K562 (cell line): ENCODE measurements at regions not wholly inside any gene's neighbourhood (a gene's known extent, or its start where the extent isn't known, plus 50 kb on each side); places are given as distances from the start of the nearest gene placed in this dataset.

Experiments used
- ATAC-seq: fragments of 200-7000 bp; cut with Tn5 transposase; 3 replicates; pipeline ENCODE4 v1.9.1; 2020; ENCODE audit warnings: moderate library complexity
- BruUV-seq: library from RNA; stranded (reverse); fragments of 400-500 nt; replicated peaks from 2 replicates; lab custom pipeline; 2021; lab: Mats Ljungman, UMichigan
- CTCF ChIA-PET: fragments of 300-600 bp; formaldehyde crosslinking; extraction: SDS; loops from one replicate; lab custom pipeline; 2021; ENCODE audit warnings: low intra/inter-chr PET ratio; lab: Yijun Ruan, JAX
- POLR2A ChIA-PET: fragments of 300-600, 350-650 bp; sonication (Branson Sonifier 250); formaldehyde crosslinking; extraction: SDS; loops from one replicate; lab custom pipeline; 2021; ENCODE audit warnings: antibody characterized with exemption, inconsistent platforms; lab: Yijun Ruan, JAX
- DNase-seq, 4 experiments: peaks; one replicate each; pipeline versions ENCODE4 v3.0.0 to v3.0.0-alpha.2; 2011 to 2018; ENCODE audit warnings: low spot score in 3 of 4, mixed read lengths in 3 of 4; ENCODE audit errors: extremely low read depth in 1 of 4
- FAIRE-seq: peaks from 2 replicates; lab custom pipeline; 2011; peaks lifted over from hg19 to GRCh38; lab: Jason Lieb, UNC
- H2AFZ ChIP-seq: 2 replicates; pipeline ENCODE4 v1.6.0; 2011; ENCODE audit warnings: low read depth, low read length, control low read depth, inconsistent platforms
- H3K27ac ChIP-seq: fragments of 200-600 bp; 3 replicates; pipeline ENCODE4 v1.8.0; 2011; ENCODE audit warnings: low read depth, mild to moderate bottlenecking, control low read depth, inconsistent platforms, low read length, moderate library complexity, mixed read lengths; ENCODE audit errors: extremely low read depth
- H3K27me3 ChIP-seq, 2 experiments: fragments of 300-600 bp in 1 of 2; 2 replicates in 1 of 2; 3 replicates in 1 of 2; pipeline versions ENCODE4 v1.6.0 to v1.8.0; 2011; ENCODE audit warnings: inconsistent platforms in 2 of 2, low read length in 2 of 2, mild to moderate bottlenecking in 1 of 2, mixed read lengths in 1 of 2, moderate library complexity in 1 of 2; ENCODE audit not compliant: control insufficient read depth in 2 of 2, insufficient read depth in 2 of 2
- H3K36me3 ChIP-seq: fragments of 300-600 bp; 3 replicates; pipeline ENCODE4 v1.8.0; 2011; ENCODE audit warnings: mild to moderate bottlenecking, low read length, inconsistent platforms; ENCODE audit not compliant: control insufficient read depth, insufficient read depth
- H3K4me1 ChIP-seq, 2 experiments: fragments of 200-600 bp in 1 of 2; replicated peaks in 1 of 2; 2 replicates in 1 of 2; 3 replicates in 1 of 2; pipeline versions ENCODE4 v1.5.1 to v1.8.0; 2011; ENCODE audit warnings: inconsistent platforms in 2 of 2, low read length in 2 of 2, mild to moderate bottlenecking in 1 of 2, mixed read lengths in 1 of 2, moderate library complexity in 1 of 2; ENCODE audit not compliant: control insufficient read depth in 2 of 2, insufficient read depth in 2 of 2
- H3K4me2 ChIP-seq: 2 replicates; pipeline ENCODE4 v1.6.1; 2011; ENCODE audit warnings: low read length, control low read depth, inconsistent platforms, mixed read lengths; ENCODE audit not compliant: insufficient read depth
- H3K4me3 ChIP-seq: fragments of 200-600 bp; sonication (generic), shearing (Covaris generic); 2 replicates; pipeline ENCODE4 v1.5.1; 2016; ENCODE audit warnings: control low read depth, inconsistent platforms
- H3K79me2 ChIP-seq: fragments of 200-600 bp; 3 replicates; pipeline ENCODE4 v1.8.0; 2011; ENCODE audit warnings: low read length, inconsistent platforms; ENCODE audit not compliant: control insufficient read depth, insufficient read depth
- H3K9ac ChIP-seq, 2 experiments: 2 replicates each; pipeline versions ENCODE4 v1.6.0 to v1.6.1; 2011; ENCODE audit warnings: low read depth in 2 of 2, low read length in 2 of 2, control low read depth in 1 of 2, inconsistent platforms in 1 of 2, mild to moderate bottlenecking in 1 of 2, mixed read lengths in 1 of 2; ENCODE audit not compliant: insufficient read depth in 1 of 2
- H3K9me1 ChIP-seq: one replicate; pipeline ENCODE4 v1.6.0; 2011; ENCODE audit warnings: inconsistent platforms, mild to moderate bottlenecking, low read length, moderate library complexity; ENCODE audit not compliant: control insufficient read depth, insufficient read depth
- H3K9me3 ChIP-seq: replicated peaks from 2 replicates; pipeline ENCODE4 v1.5.1; 2011; ENCODE audit warnings: low read depth, low read length, inconsistent platforms; ENCODE audit not compliant: control insufficient read depth, insufficient read depth
- H4K20me1 ChIP-seq: replicated peaks from 2 replicates; pipeline ENCODE4 v1.6.1; 2011; ENCODE audit warnings: low read length, inconsistent platforms, mixed read lengths; ENCODE audit not compliant: control insufficient read depth, insufficient read depth
- CBX8 ChIP-seq: fragments of 200-600 bp; sonication (generic); IDR thresholded peaks from 2 replicates; pipeline ENCODE4 v1.6.1; 2012; ENCODE audit warnings: borderline replicate concordance, mixed run types, low read depth, mild to moderate bottlenecking, moderate library complexity, mixed read lengths, low read length, control low read depth, inconsistent platforms; ENCODE audit not compliant: poor library complexity, severe bottlenecking; ENCODE audit errors: extremely low read depth
- ELF1 ChIP-seq: fragments of 200-800 bp; sonication (Bioruptor generic); IDR thresholded peaks from 2 replicates; pipeline ENCODE4 v1.6.1; 2016; ENCODE audit warnings: missing genetic modification characterization, missing compliant biosample characterization
- FOXA1 ChIP-seq: fragments of 450-650 bp; IDR thresholded peaks from 2 replicates; pipeline ENCODE4 v1.6.1; 2016; ENCODE audit warnings: mild to moderate bottlenecking, borderline replicate concordance
- MCM7 ChIP-seq, 2 experiments: fragments of 450-650 bp; IDR thresholded peaks; 2 replicates each; pipeline ENCODE4 v1.6.1; 2016 to 2018
- POLR2G ChIP-seq: fragments of 200-400 bp; formaldehyde crosslinking; IDR thresholded peaks from 2 replicates; pipeline ENCODE4 v1.6.1; 2017; ENCODE audit warnings: low read depth, mild to moderate bottlenecking, antibody characterized with exemption, low read length, moderate library complexity
- PREB ChIP-seq: sonication (generic); formaldehyde crosslinking; IDR thresholded peaks from 2 replicates; pipeline ENCODE4 v1.8.1; 2023; ENCODE audit warnings: mild to moderate bottlenecking, missing genetic modification reagents
- SMAD4 ChIP-seq: fragments of 250-450 bp; sonication (Bioruptor Pico); conservative IDR thresholded peaks from 2 replicates; pipeline ENCODE4 v1.8.0; 2021; ENCODE audit warnings: inconsistent platforms, mild to moderate bottlenecking, moderate library complexity
- ZNF830 ChIP-seq: fragments of 250-450 bp; sonication (Bioruptor Pico); IDR thresholded peaks from 2 replicates; pipeline ENCODE4 v1.5.0; 2021; ENCODE audit warnings: mild to moderate bottlenecking
- WGBS: fragments of 100-300 bp; shearing (Covaris generic); methylation state at CpG from one replicate; pipeline ENCODE4 v1.1.6; 2016; ENCODE audit warnings: low coverage, mixed read lengths; ENCODE audit not compliant: insufficient coverage; ENCODE audit errors: missing lambda C conversion rate; 5-methylcytosine and 5-hydroxymethylcytosine counted together
- in situ Hi-C: fragments of 300-500 bp; cut with MboI; formaldehyde crosslinking; loops from 4 replicates; pipeline ENCODE4 v1.15.0; 2018; ENCODE audit warnings: inconsistent platforms, mixed read lengths
- intact Hi-C: fragments of 100-400 bp; cut with micrococcal nuclease; formaldehyde crosslinking; loops from 2 replicates; pipeline ENCODE4 v1.14.2; 2022
- TF ChIP-seq, protein P1 (sequence below), 2 experiments: fragments of 250-450 bp in 1 of 2; fragments of 450-650 bp in 1 of 2; sonication (Bioruptor Pico) in 1 of 2; IDR thresholded peaks; 2 replicates each; pipeline versions ENCODE4 v1.6.1 to v1.8.0; 2016 to 2021; ENCODE audit warnings: mild to moderate bottlenecking in 2 of 2, moderate library complexity in 2 of 2, missing compliant biosample characterization in 1 of 2, missing genetic modification characterization in 1 of 2

- TF ChIP-seq POLR2G (no peak), MCM7 (IDR thresholded peaks at IDR 0.05) (no peak), CBX8 (no peak), PREB (CRISPR knock-in tag) (no peak)
- TF ChIP-seq, all 486 proteins: peak for 0
Observed at GRCh38 chr20:61135266-61135665, 116.8 kb upstream of the CDH4 start (continued).

- no peaks in the 10 kb centered on the region for H4K20me1 ChIP-seq
- in situ Hi-C loops: no loop called here
- H3K9me1 ChIP-seq: no peaks in the 10 kb centered on the region
- no peaks in the 10 kb centered on the region for H3K4me1 ChIP-seq
- H3K79me2 ChIP-seq: no peaks in the 10 kb centered on the region
- TF ChIP-seq SMAD4: no peak
- TF ChIP-seq, protein P1, sequence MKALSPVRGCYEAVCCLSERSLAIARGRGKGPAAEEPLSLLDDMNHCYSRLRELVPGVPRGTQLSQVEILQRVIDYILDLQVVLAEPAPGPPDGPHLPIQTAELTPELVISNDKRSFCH (CRISPR knock-in tag; IDR thresholded peaks at IDR 0.05): no peak
- TF ChIP-seq, protein P1 (tag; IDR thresholded peaks at IDR 0.05): no peak
- TF ChIP-seq ELF1 (tag): no peak
- TF ChIP-seq ZNF830 (CRISPR knock-in tag): no peak
- TF ChIP-seq FOXA1: no peak
- no peaks in the 10 kb centered on the region for H3K36me3 ChIP-seq
- POLR2A ChIA-PET: interaction anchor here (0.5 kb wide), 1 partner anchor 14 kb away, joined by 4 read pairs; no protein-coding TSS in a partner anchor
- FAIRE-seq (no peak), DNase-seq (no peak), ATAC-seq (no peak)
- BruUV-seq: no TSS peak
- H3K4me2 ChIP-seq: no peak overlapping the region
- H3K9ac ChIP-seq: no peak overlapping the region
- H3K27ac ChIP-seq: no peak overlapping the region
- CTCF ChIA-PET: no interaction called here
- H3K4me3 ChIP-seq: no peak overlapping the region
- WGBS: 1% methylated on average over 10 of the region's 15 CpGs
- peaks cover 2 to 37% of the 10 kb centered on the region in 2 experiments; a peak in 4 of 5 replicates for H3K27me3 ChIP-seq
- no peaks in the 10 kb centered on the region for H3K9me3 ChIP-seq
- intact Hi-C loops: no loop called here
- no peak overlapping the region for H2AFZ ChIP-seq
Observed at GRCh38 chr20:61135968-61136367, 116.1 kb upstream of the CDH4 start.
